IMR-90 (cell line): ENCODE measurements at regions not wholly inside any gene's neighbourhood (a gene's known extent, or its start where the extent isn't known, plus 50 kb on each side); places are given as distances from the start of the nearest gene placed in this dataset.

Experiments
- ATAC-seq: fragments of 200-7000 bp; cut with Tn5 transposase; 2 replicates; pipeline ENCODE4 v1.9.1; 2020; ENCODE audit warnings: low read depth, mild to moderate bottlenecking, moderate library complexity
- BruUV-seq: library from RNA; stranded (reverse); fragments of 400-500 nt; replicated peaks from 2 replicates; lab custom pipeline; 2021; lab: Mats Ljungman, UMichigan
- CTCF ChIA-PET: fragments of 300-600 bp; formaldehyde crosslinking; extraction: SDS; loops from one replicate; lab custom pipeline; 2021; ENCODE audit warnings: antibody characterized with exemption; lab: Yijun Ruan, JAX
- POLR2A ChIA-PET: fragments of 300-600 bp; sonication (Branson Sonifier 250); formaldehyde crosslinking; loops from one replicate; lab custom pipeline; 2022; ENCODE audit warnings: antibody characterized with exemption; ENCODE audit not compliant: unreplicated experiment; lab: Charles Lee
- DNase-seq: peaks from one replicate; pipeline ENCODE4 v3.0.0; 2013
- H2AFZ ChIP-seq: replicated peaks from 2 replicates; pipeline ENCODE3; 2013; ENCODE audit warnings: low read length, mild to moderate bottlenecking; ENCODE audit not compliant: poor library complexity
- H2AK5ac ChIP-seq: 2 replicates; pipeline ENCODE4 v1.6.1; 2013; ENCODE audit warnings: low read depth, low read length, inconsistent platforms
- H2AK9ac ChIP-seq: replicated peaks from 2 replicates; pipeline ENCODE3; 2013; ENCODE audit warnings: mild to moderate bottlenecking, low read depth, low read length, moderate library complexity; ENCODE audit not compliant: poor library complexity
- H2BK120ac ChIP-seq: 2 replicates; pipeline ENCODE4 v1.6.1; 2013; ENCODE audit warnings: low read depth, low read length, inconsistent platforms
- H2BK15ac ChIP-seq: 3 replicates; pipeline ENCODE4 v1.6.1; 2013; ENCODE audit warnings: low read depth, low read length, inconsistent platforms
- H2BK20ac ChIP-seq: 2 replicates; pipeline ENCODE4 v1.6.1; 2013; ENCODE audit warnings: low read depth, mild to moderate bottlenecking, inconsistent platforms, low read length, moderate library complexity
- H2BK5ac ChIP-seq: 2 replicates; pipeline ENCODE4 v1.6.1; 2013; ENCODE audit warnings: mild to moderate bottlenecking, low read depth, low read length, inconsistent platforms; ENCODE audit not compliant: poor library complexity, severe bottlenecking
- H3K14ac ChIP-seq: replicated peaks from 2 replicates; pipeline ENCODE4 v1.6.1; 2013; ENCODE audit warnings: low read depth, low read length, inconsistent platforms
- H3K18ac ChIP-seq: 2 replicates; pipeline ENCODE4 v1.6.1; 2013; ENCODE audit warnings: low read depth, low read length, control low read depth
- H3K23ac ChIP-seq: 2 replicates; pipeline ENCODE4 v1.6.1; 2013; ENCODE audit warnings: low read depth, low read length, inconsistent platforms
- H3K27ac ChIP-seq: 2 replicates; pipeline ENCODE4 v1.5.1; 2013; ENCODE audit warnings: mild to moderate bottlenecking, control low read depth, low read length; ENCODE audit not compliant: insufficient read depth
- H3K27me3 ChIP-seq: 2 replicates; pipeline ENCODE4 v1.6.1; 2013; ENCODE audit warnings: low read length; ENCODE audit not compliant: control insufficient read depth, insufficient read depth
- H3K36me3 ChIP-seq: 2 replicates; pipeline ENCODE4 v1.6.1; 2013; ENCODE audit warnings: low read length, mixed read lengths; ENCODE audit not compliant: control insufficient read depth, insufficient read depth
- H3K4ac ChIP-seq: 2 replicates; pipeline ENCODE4 v1.6.1; 2013; ENCODE audit warnings: low read depth, low read length, inconsistent platforms
- H3K4me1 ChIP-seq: 2 replicates; pipeline ENCODE4 v1.6.1; 2013; ENCODE audit warnings: low read length, mixed read lengths; ENCODE audit not compliant: control insufficient read depth, insufficient read depth
- H3K4me2 ChIP-seq: 2 replicates; pipeline ENCODE4 v1.6.1; 2013; ENCODE audit warnings: low read depth, mild to moderate bottlenecking, control low read depth, low read length, moderate library complexity
- H3K4me3 ChIP-seq: 2 replicates; pipeline ENCODE4 v1.5.1; 2013; ENCODE audit warnings: low read depth, mild to moderate bottlenecking, control low read depth, low read length, moderate library complexity; ENCODE audit not compliant: insufficient read depth
- H3K56ac ChIP-seq: 2 replicates; pipeline ENCODE4 v1.6.1; 2013; ENCODE audit warnings: low read length, inconsistent platforms; ENCODE audit not compliant: insufficient read depth; ENCODE audit errors: extremely low read depth
- H3K79me1 ChIP-seq, 2 experiments: 2 replicates each; pipeline ENCODE4 v1.6.1; 2013; ENCODE audit warnings: low read length in 2 of 2, inconsistent platforms in 1 of 2, low read depth in 1 of 2
- H3K9ac ChIP-seq: 2 replicates; pipeline ENCODE4 v1.6.1; 2013; ENCODE audit warnings: low read depth, low read length, control low read depth
- H3K9me1 ChIP-seq: 2 replicates; pipeline ENCODE4 v1.6.1; 2013; ENCODE audit warnings: low read length, inconsistent platforms; ENCODE audit not compliant: insufficient read depth
- H3K9me3 ChIP-seq: 2 replicates; pipeline ENCODE4 v1.6.1; 2013; ENCODE audit warnings: low read length; ENCODE audit not compliant: control insufficient read depth, insufficient read depth
- H4K20me1 ChIP-seq: 2 replicates; pipeline ENCODE4 v1.6.1; 2013; ENCODE audit warnings: low read length, inconsistent platforms; ENCODE audit not compliant: insufficient read depth
- H4K5ac ChIP-seq: 2 replicates; pipeline ENCODE4 v1.6.1; 2013; ENCODE audit warnings: mild to moderate bottlenecking, low read depth, low read length, control low read depth
- H4K8ac ChIP-seq, 2 experiments: 2 replicates each; pipeline ENCODE4 v1.6.1; 2013; ENCODE audit warnings: low read depth in 2 of 2, low read length in 2 of 2, control low read depth in 1 of 2, inconsistent platforms in 1 of 2
- H4K91ac ChIP-seq: 2 replicates; pipeline ENCODE4 v1.6.1; 2013; ENCODE audit warnings: low read depth, low read length, inconsistent platforms; ENCODE audit not compliant: insufficient read depth
- BHLHE40 ChIP-seq: fragments of 150-350 bp; IDR thresholded peaks from 2 replicates; pipeline ENCODE4 v1.6.1; 2016; ENCODE audit warnings: mild to moderate bottlenecking, low read depth, low read length
- CEBPB ChIP-seq: IDR thresholded peaks from 2 replicates; pipeline ENCODE4 v1.6.1; 2012; ENCODE audit warnings: low read depth, low read length, improper control_type of control experiment
- CHD1 ChIP-seq: IDR thresholded peaks from 2 replicates; pipeline ENCODE4 v1.6.1; 2012; ENCODE audit warnings: low read depth, low read length, improper control_type of control experiment
- FOS ChIP-seq: fragments of 150-350 bp; IDR thresholded peaks from 2 replicates; pipeline ENCODE4 v1.6.1; 2016; ENCODE audit warnings: low read depth, low read length
- MAZ ChIP-seq: IDR thresholded peaks from 2 replicates; pipeline ENCODE4 v1.6.1; 2012; ENCODE audit warnings: low read depth, mild to moderate bottlenecking, low read length, improper control_type of control experiment, moderate library complexity, borderline replicate concordance
- POLR2A ChIP-seq: IDR thresholded peaks from 2 replicates; pipeline ENCODE4 v1.6.1; 2012; ENCODE audit warnings: mild to moderate bottlenecking, low read depth, low read length
- RFX5 ChIP-seq: IDR thresholded peaks from 2 replicates; pipeline ENCODE4 v1.8.0; 2012; ENCODE audit warnings: low read depth, mild to moderate bottlenecking, low read length, moderate library complexity
- USF2 ChIP-seq: fragments of 150-350 bp; IDR thresholded peaks from 2 replicates; pipeline ENCODE4 v1.6.1; 2017; ENCODE audit warnings: mild to moderate bottlenecking, antibody characterized with exemption, low read length, low read depth
- WGBS, 2 experiments: methylation state at CpG; one replicate each; pipeline versions ENCODE4 v1.1.5 to v1.1.7; 2013; ENCODE audit warnings: missing lambda C conversion rate in 2 of 2; ENCODE audit not compliant: insufficient read length in 1 of 2; ENCODE audit errors: extremely low coverage in 2 of 2; 5-methylcytosine and 5-hydroxymethylcytosine counted together
- dilution Hi-C: fragments of 300-500 bp; cut with HindIII; formaldehyde crosslinking; loops from one replicate; pipeline ENCODE4 v1.14.3; 2018; ENCODE audit warnings: low sequenced_read_pairs; ENCODE audit not compliant: unreplicated experiment
- in situ Hi-C: fragments of 300-500 bp; cut with MboI; formaldehyde crosslinking; loops from 3 replicates; pipeline ENCODE4 v1.14.3; 2019; ENCODE audit warnings: low sequenced_read_pairs, inconsistent platforms, mixed read lengths
- intact Hi-C: fragments of 100-400 bp; cut with micrococcal nuclease; formaldehyde crosslinking; loops from 2 replicates; pipeline ENCODE4 v1.10.0; 2022

- H3K79me1 ChIP-seq, result no peaks in the 10 kb centered on the region
Measured at GRCh38 chr5:125720721-125721120, 702.5 kb upstream of the GRAMD2B start.

More at GRCh38 chr5:125720721-125721120, 702.5 kb upstream of the GRAMD2B start:
- H2BK120ac ChIP-seq, result no peak overlapping the region
- H3K9ac ChIP-seq, result no peak overlapping the region
- peaks cover 3% of the 10 kb centered on the region; the same call in 1 of the 2 replicates for H3K9me1 ChIP-seq
- H2BK20ac ChIP-seq, result no peak overlapping the region
- no peak overlapping the region for H3K4me3 ChIP-seq
- dilution Hi-C loops (no loop called here), in situ Hi-C loops (no loop called here), intact Hi-C loops (no loop called here)
- H2AK5ac ChIP-seq, result no peak overlapping the region
- H2BK5ac ChIP-seq, result no peak overlapping the region
- H3K4me1 ChIP-seq, result peaks cover 3% of the 10 kb centered on the region; the same call in 1 of the 2 replicates
- H2BK15ac ChIP-seq, result no peak overlapping the region
- TF ChIP-seq USF2 (no peak), CEBPB (no peak), FOS (no peak), RFX5 (no peak), MAZ (no peak), POLR2A (no peak), CHD1 (no peak), BHLHE40 (no peak)
- ChIA-PET POLR2A (no interaction called here), CTCF (no interaction called here)
- WGBS, 2 experiments, result no CpG with 5 or more reads among the region's 1 CpG
- no peak overlapping the region for H4K8ac ChIP-seq
- H3K4me2 ChIP-seq, result no peak overlapping the region
- DNase-seq (no peak), ATAC-seq (no peak)
- H3K23ac ChIP-seq, result no peak overlapping the region
- no peak overlapping the region for H3K14ac ChIP-seq
- H3K36me3 ChIP-seq, result no peaks in the 10 kb centered on the region
- no peak overlapping the region for H4K91ac ChIP-seq
- no peak overlapping the region for H3K4ac ChIP-seq
- H2AK9ac ChIP-seq, result no peak overlapping the region
- H3K56ac ChIP-seq, result no peak overlapping the region
- BruUV-seq, result no TSS peak
- H3K27ac ChIP-seq, result no peak overlapping the region
- H3K18ac ChIP-seq, result no peak overlapping the region
- H2AFZ ChIP-seq, result no peak overlapping the region
- H3K27me3 ChIP-seq, result no peaks in the 10 kb centered on the region
- H4K20me1 ChIP-seq, result no peaks in the 10 kb centered on the region
- H3K9me3 ChIP-seq, result no peaks in the 10 kb centered on the region
- H4K5ac ChIP-seq, result no peak overlapping the region
